ENCODE measurements at regions not wholly inside any gene's neighbourhood (a gene's known extent, or its start where the extent isn't known, plus 50 kb on each side); places are given as distances from the start of the nearest gene placed in this dataset.

DNA sequence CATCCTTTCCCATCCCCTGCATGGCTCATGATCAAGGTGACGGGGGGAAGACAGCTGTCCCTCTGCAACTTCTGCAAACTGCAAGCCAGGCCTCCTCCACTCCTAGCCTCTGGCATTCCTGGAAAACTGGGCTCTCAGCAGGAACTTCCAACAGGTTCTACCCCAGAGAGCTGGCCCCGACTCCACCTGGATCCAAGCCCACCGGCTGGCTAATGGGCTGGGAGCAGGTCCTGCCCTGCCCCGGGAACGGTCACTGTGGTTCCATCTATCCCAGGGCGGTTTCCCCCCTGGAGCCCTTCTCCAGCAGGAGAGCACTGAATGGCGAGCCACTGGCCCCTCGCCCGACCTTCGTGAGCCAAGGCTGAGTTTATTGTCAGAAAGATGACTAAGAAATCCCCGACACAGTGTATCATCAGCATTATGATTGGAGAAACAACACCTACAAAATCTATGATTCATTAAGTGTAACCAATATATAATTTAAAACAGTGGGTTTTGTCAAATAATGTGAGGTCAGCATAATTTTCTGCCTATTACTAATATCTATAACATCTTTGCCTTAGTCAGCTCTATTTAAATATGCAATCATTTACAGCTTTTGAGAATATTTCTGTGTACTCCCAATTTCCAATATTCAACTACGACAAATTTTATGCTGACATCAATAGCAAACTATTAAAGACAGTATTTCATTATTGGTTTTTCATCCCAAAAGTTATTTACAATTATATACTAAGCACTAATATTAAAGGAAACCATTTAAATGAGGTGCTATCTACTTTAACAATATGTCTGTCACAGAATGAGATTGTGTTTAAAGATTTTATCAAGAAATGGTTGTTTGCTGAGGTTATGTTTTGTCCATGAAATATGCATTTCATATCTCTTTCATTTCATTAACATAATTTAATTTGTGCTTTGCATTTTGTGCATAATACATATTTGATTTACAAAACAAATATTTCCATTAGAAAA, 133.0 kb downstream of the URI1 start:
- Histone ChIP-seq H3K4me2 (ENCODE audit: low read length) (no peak overlapping the region), H4K20me1 (ENCODE audit: control insufficient read depth, insufficient read depth, low read depth, low read length) (no peaks in the 10 kb centered on the region)

DNA sequence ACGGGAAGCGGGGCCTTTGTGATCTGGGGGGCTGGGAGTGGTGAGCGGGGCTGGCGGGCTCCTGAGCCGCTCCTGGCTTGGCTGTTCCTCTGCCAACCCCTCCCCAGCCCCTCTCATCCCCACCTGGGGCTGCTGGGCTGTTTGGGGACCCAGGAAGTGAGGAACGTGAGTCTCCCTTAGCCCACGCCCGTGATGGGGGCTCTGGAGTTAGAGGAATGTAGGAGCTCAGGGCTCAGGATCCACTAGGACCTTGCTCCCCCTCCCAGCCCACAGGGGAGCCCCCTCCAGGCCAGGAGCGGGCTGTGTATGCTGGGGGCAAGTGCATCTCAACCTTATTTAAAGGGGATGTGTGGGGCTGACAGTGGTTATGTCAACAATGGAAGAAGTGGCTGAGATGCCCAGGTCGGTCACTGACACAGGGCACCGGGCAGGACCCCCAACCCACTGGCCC, 134.1 kb downstream of the URI1 start:
- Histone ChIP-seq H3K27ac (ENCODE audit: low read depth, low read length) (no peak overlapping the region), H3K4me1 (ENCODE audit: control insufficient read depth, low read length) (no peaks in the 10 kb centered on the region), H3K9me3 (ENCODE audit: control insufficient read depth, insufficient read depth, low read length) (no peaks in the 10 kb centered on the region), H3K79me2 (ENCODE audit: control insufficient read depth, low read length) (no peaks in the 10 kb centered on the region), H3K4me3 (ENCODE audit: low read length) (no peak overlapping the region), H3K9me2 (replicated peaks; ENCODE audit: control insufficient read depth, low read length) (no peaks in the 10 kb centered on the region), H3K4me2 (ENCODE audit: low read length) (no peak overlapping the region), H4K20me1 (ENCODE audit: control insufficient read depth, insufficient read depth, low read depth, low read length) (no peaks in the 10 kb centered on the region), H3F3A (ENCODE audit: control insufficient read depth, insufficient read depth) (no peaks in the 10 kb centered on the region), H3K27me3 (ENCODE audit: control insufficient read depth, low read length) (peaks cover 3% of the 10 kb centered on the region; the same call in 1 of the 2 replicates), H3K36me3 (ENCODE audit: control insufficient read depth, low read length) (no peaks in the 10 kb centered on the region)
- TF ChIP-seq, protein P1, sequence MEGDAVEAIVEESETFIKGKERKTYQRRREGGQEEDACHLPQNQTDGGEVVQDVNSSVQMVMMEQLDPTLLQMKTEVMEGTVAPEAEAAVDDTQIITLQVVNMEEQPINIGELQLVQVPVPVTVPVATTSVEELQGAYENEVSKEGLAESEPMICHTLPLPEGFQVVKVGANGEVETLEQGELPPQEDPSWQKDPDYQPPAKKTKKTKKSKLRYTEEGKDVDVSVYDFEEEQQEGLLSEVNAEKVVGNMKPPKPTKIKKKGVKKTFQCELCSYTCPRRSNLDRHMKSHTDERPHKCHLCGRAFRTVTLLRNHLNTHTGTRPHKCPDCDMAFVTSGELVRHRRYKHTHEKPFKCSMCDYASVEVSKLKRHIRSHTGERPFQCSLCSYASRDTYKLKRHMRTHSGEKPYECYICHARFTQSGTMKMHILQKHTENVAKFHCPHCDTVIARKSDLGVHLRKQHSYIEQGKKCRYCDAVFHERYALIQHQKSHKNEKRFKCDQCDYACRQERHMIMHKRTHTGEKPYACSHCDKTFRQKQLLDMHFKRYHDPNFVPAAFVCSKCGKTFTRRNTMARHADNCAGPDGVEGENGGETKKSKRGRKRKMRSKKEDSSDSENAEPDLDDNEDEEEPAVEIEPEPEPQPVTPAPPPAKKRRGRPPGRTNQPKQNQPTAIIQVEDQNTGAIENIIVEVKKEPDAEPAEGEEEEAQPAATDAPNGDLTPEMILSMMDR (IDR thresholded peaks at IDR 0.05; ENCODE audit: low read depth, low read length, poor library complexity, severe bottlenecking) = peak; percentile 5
- no peak for TF ChIP-seq EZH2phosphoT487 (IDR thresholded peaks at IDR 0.05; ENCODE audit: borderline replicate concordance, low read length)

More for the DNA sequence above, 133.0 kb downstream of the URI1 start:
- no peaks in the 10 kb centered on the region for H3K9me3 ChIP-seq (ENCODE audit: control insufficient read depth, insufficient read depth, low read length)
- peaks cover 3% of the 10 kb centered on the region; the same call in 1 of the 2 replicates for H3K27me3 ChIP-seq (ENCODE audit: control insufficient read depth, low read length)
- no peaks in the 10 kb centered on the region for H3K79me2 ChIP-seq (ENCODE audit: control insufficient read depth, low read length)
- H3F3A ChIP-seq (ENCODE audit: control insufficient read depth, insufficient read depth) = no peaks in the 10 kb centered on the region
- no peaks in the 10 kb centered on the region for H3K9me2 ChIP-seq (replicated peaks; ENCODE audit: control insufficient read depth, low read length)
- no peak for TF ChIP-seq EZH2phosphoT487 (IDR thresholded peaks at IDR 0.05; ENCODE audit: borderline replicate concordance, low read length)
- TF ChIP-seq, protein P1 (IDR thresholded peaks at IDR 0.05; ENCODE audit: low read depth, low read length, poor library complexity, severe bottlenecking) = no peak
- no peaks in the 10 kb centered on the region for H3K36me3 ChIP-seq (ENCODE audit: control insufficient read depth, low read length)
- H3K27ac ChIP-seq (ENCODE audit: low read depth, low read length) = no peak overlapping the region
- no peaks in the 10 kb centered on the region for H3K4me1 ChIP-seq (ENCODE audit: control insufficient read depth, low read length)
- no peak overlapping the region for H3K4me3 ChIP-seq (ENCODE audit: low read length)

DNA sequence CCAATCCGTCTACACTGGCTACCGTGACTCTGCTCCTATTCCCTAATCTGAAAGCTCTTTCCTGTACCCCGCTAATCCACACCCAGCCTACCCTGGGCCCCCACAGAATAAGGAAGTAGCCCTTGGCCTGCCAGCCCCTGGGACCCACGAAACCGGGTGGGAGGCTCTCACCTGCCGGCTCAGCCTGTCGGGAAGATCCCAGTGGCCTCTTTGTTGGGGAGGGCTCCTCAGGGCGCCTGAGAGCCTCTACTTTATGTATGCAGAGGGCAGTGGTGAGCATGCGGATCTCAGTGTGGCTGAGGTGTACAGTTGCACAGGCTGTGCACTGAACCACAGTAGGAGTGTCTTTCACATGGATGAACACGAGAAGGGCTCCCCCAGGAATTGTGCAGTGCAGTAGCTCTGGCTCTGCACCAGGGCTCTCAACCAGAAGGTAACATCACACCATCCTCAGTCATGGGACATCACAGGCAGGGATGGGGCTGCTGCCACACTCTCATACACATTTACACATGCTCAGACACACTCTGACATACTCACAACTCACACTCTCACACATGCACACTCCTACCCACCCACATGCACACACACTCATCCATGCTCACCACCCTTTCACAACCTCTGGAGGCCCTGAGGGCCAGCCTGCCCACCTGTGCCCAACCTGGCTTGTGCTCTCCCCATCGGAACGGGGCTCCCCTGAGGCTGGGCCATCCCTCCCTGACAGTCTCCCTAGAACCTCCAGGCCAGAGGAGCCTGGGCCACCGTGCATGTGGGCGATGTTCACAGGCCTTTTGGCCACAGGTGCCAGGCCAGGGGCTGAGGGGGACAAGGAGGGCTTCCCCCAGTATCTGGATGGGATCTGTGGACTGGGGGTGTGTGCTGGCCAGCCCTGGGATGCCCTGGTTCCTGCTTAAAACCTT, 135.0 kb downstream of the URI1 start:
- Histone ChIP-seq H3K4me1 (ENCODE audit: control insufficient read depth, low read length) (no peaks in the 10 kb centered on the region), H3K9me3 (ENCODE audit: control insufficient read depth, insufficient read depth, low read length) (no peaks in the 10 kb centered on the region), H4K20me1 (ENCODE audit: control insufficient read depth, insufficient read depth, low read depth, low read length) (no peaks in the 10 kb centered on the region), H3K36me3 (ENCODE audit: control insufficient read depth, low read length) (no peaks in the 10 kb centered on the region), H3F3A (ENCODE audit: control insufficient read depth, insufficient read depth) (no peaks in the 10 kb centered on the region), H3K4me2 (ENCODE audit: low read length) (no peak overlapping the region), H3K9me2 (replicated peaks; ENCODE audit: control insufficient read depth, low read length) (no peaks in the 10 kb centered on the region), H3K4me3 (ENCODE audit: low read length) (no peak overlapping the region), H3K79me2 (ENCODE audit: control insufficient read depth, low read length) (no peaks in the 10 kb centered on the region), H3K27ac (ENCODE audit: low read depth, low read length) (no peak overlapping the region), H3K27me3 (ENCODE audit: control insufficient read depth, low read length) (peaks cover 3% of the 10 kb centered on the region; the same call in 1 of the 2 replicates)
- TF ChIP-seq, protein P1 (IDR thresholded peaks at IDR 0.05; ENCODE audit: low read depth, low read length, poor library complexity, severe bottlenecking) = no peak
- no peak for TF ChIP-seq EZH2phosphoT487 (IDR thresholded peaks at IDR 0.05; ENCODE audit: borderline replicate concordance, low read length)

Measured in DOHH2 (cell line).